Tibial nerve (tissue), 4 donors: ENCODE measurements at regions not wholly inside any gene's neighbourhood (a gene's known extent, or its start where the extent isn't known, plus 50 kb on each side); places are given as distances from the start of the nearest gene placed in this dataset.
"Not testable (repeated sequence)": the region's sequence is repeated elsewhere in the genome, so short reads cannot be mapped to it uniquely, and the experiment has no call there.

Source experiments
- DNase-seq, 2 donors: peaks; one replicate each; pipeline ENCODE4 v3.0.0-alpha.2; 2019; ENCODE audit warnings: low spot score in 2 of 2
- H3K27ac ChIP-seq, 4 donors: fragments of 200-600 bp; sonication (generic) in 3 of 4; one replicate each; pipeline ENCODE4 v1.5.1; 2017 to 2019; ENCODE audit warnings: mild to moderate bottlenecking in 1 of 4
- H3K27me3 ChIP-seq, 2 donors: fragments of 200-600 bp; sonication (generic) in 1 of 2; one replicate each; pipeline versions ENCODE4 v1.5.1 to v1.6.0; 2017 to 2019
- H3K36me3 ChIP-seq, 3 donors: fragments of 200-600 bp; sonication (generic); one replicate each; pipeline ENCODE4 v1.5.1; 2018 to 2019
- H3K4me1 ChIP-seq, 4 donors: fragments of 200-600 bp; sonication (generic) in 3 of 4; one replicate each; pipeline ENCODE4 v1.5.1; 2017 to 2019
- H3K4me3 ChIP-seq, 4 donors: fragments of 200-600 bp; sonication (generic) in 3 of 4; one replicate each; pipeline ENCODE4 v1.5.1; 2017 to 2019; ENCODE audit warnings: mild to moderate bottlenecking in 1 of 4, moderate library complexity in 1 of 4
- H3K9me3 ChIP-seq, 4 donors: fragments of 200-600 bp; sonication (generic) in 3 of 4; one replicate each; pipeline ENCODE4 v1.5.1; 2017 to 2019
- CTCF ChIP-seq, 5 experiments: fragments of 200-600 bp in 3 of 5; fragments of 450-650 bp in 2 of 5; sonication (generic) in 3 of 5; IDR thresholded peaks; one replicate each; pipeline ENCODE4 v1.5.1; 2016 to 2019; ENCODE audit warnings: antibody characterized with exemption in 5 of 5, mild to moderate bottlenecking in 3 of 5, moderate library complexity in 2 of 5
- EP300 ChIP-seq, 2 donors: sonication (generic); formaldehyde crosslinking; IDR thresholded peaks; one replicate each; pipeline ENCODE4 v1.6.1; 2017; ENCODE audit warnings: antibody characterized with exemption in 2 of 2, mild to moderate bottlenecking in 1 of 2
- POLR2A ChIP-seq, 2 donors: fragments of 450-650 bp; IDR thresholded peaks; one replicate each; pipeline ENCODE4 v1.6.1; 2017; ENCODE audit warnings: antibody characterized with exemption in 2 of 2, mild to moderate bottlenecking in 2 of 2, moderate library complexity in 2 of 2
- WGBS, 2 donors: methylation state at CpG; one replicate each; pipeline ENCODE4 v1.1.5; 2018; 5-methylcytosine and 5-hydroxymethylcytosine counted together

DNA sequence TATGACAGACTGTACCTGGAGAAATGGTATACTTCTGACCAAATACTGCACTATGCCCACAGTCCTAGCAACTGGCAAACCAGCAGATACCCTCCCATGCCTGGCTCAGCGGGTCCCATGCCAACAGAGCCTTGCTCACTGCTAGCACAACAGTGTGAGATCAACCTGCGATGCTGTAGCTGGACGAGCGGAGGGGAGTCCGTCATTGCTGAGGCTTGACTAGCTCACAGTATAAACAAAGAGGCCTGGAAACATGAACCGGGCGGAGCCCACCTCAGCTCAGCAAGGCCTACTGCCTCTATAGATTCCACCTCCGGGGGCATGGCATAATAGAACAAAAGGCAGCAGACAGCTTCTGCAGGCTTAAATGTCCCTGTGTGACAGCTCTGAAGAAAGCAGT lies 93.2 kb upstream of the CAB39 start:
- 81 to 83% methylated on average over 8 of the region's 8 CpGs for WGBS, 2 donors
- no peak for DNase-seq
- Histone ChIP-seq H3K36me3 (no peaks in the 10 kb centered on the region), H3K27ac (no peak overlapping the region), H3K9me3 (peaks cover 0 to 6% (median 0%) of the 10 kb centered on the region in 4 donors), H3K4me1 (peaks cover 0 to 6% (median 0%) of the 10 kb centered on the region in 4 donors), H3K4me3 (no peak overlapping the region), H3K27me3 (no peaks in the 10 kb centered on the region)
- TF ChIP-seq EP300 (IDR thresholded peaks at IDR 0.05) (no peak), POLR2A (IDR thresholded peaks at IDR 0.05) (no peak), CTCF (IDR thresholded peaks at IDR 0.05) (no peak)

GRCh38 chr2:230625220-230625619 lies 87.4 kb upstream of the CAB39 start:
- H3K27me3 ChIP-seq, H3K4me3 ChIP-seq, H3K9me3 ChIP-seq, H3K27ac ChIP-seq, H3K36me3 ChIP-seq, DNase-seq, H3K4me1 ChIP-seq: not testable (repeated sequence)
- 65 to 67% methylated on average over 4 of the region's 4 CpGs for WGBS, 2 donors

- H3K9me3 ChIP-seq, H3K27me3 ChIP-seq, H3K4me1 ChIP-seq, H3K36me3 ChIP-seq, DNase-seq, H3K4me3 ChIP-seq, H3K27ac ChIP-seq: not testable (repeated sequence)
- 85 to 96% methylated on average over 4 of the region's 4 CpGs for WGBS, 2 donors
These were observed 85.6 kb upstream of the CAB39 start for GRCh38 chr2:230627091-230627490.

- Histone ChIP-seq H3K4me3 (no peak overlapping the region), H3K27ac (no peak overlapping the region), H3K36me3 (no peaks in the 10 kb centered on the region), H3K4me1 (no peaks in the 10 kb centered on the region), H3K9me3 (peaks cover 0 to 6% (median 0%) of the 10 kb centered on the region in 4 donors), H3K27me3 (no peaks in the 10 kb centered on the region)
- 51 to 55% methylated on average over 16 of the region's 16 CpGs for WGBS, 2 donors
- no peak for DNase-seq
- TF ChIP-seq EP300 (IDR thresholded peaks at IDR 0.05) = no peak
- TF ChIP-seq POLR2A (IDR thresholded peaks at IDR 0.05) = no peak
- no peak for TF ChIP-seq CTCF (IDR thresholded peaks at IDR 0.05)
These were observed 84.6 kb upstream of the CAB39 start for GRCh38 chr2:230627806-230628724.

- TF ChIP-seq POLR2A (IDR thresholded peaks at IDR 0.05) = no peak
- WGBS, 2 donors = 91 to 93% methylated on average over 4 of the region's 4 CpGs
- Histone ChIP-seq H3K4me3 (no peak overlapping the region), H3K4me1 (no peaks in the 10 kb centered on the region), H3K27me3 (no peaks in the 10 kb centered on the region), H3K27ac (no peak overlapping the region), H3K9me3 (no peaks in the 10 kb centered on the region), H3K36me3 (no peaks in the 10 kb centered on the region)
- DNase-seq = no peak
These were observed 81.2 kb upstream of the CAB39 start for GRCh38 chr2:230631470-230631869.

DNA sequence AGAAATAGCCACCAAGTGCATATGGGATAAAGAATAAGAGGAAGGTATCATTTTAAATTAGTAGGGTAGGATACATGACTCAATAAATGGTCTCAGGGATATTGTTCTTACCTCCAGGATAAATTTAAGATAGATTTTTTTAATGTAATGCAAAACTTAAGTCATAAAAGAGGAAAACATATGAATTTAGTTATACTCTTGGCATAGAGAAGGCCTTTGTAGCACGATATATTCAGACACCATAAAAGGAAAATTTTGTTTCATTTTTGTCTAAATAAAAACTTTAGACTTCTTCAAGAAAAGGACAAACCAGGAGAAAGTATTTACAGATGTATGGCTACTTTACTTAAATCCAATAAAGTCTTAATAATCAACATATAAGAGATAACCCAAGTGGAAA lies 78.5 kb upstream of the CAB39 start:
- Histone ChIP-seq H3K27me3 (no peaks in the 10 kb centered on the region), H3K36me3 (no peaks in the 10 kb centered on the region), H3K9me3 (no peaks in the 10 kb centered on the region), H3K4me3 (no peak overlapping the region), H3K27ac (no peak overlapping the region), H3K4me1 (no peaks in the 10 kb centered on the region)
- DNase-seq = no peak
- WGBS, 2 donors = 50 to 53% methylated on average over 1 of the region's 1 CpG
- TF ChIP-seq POLR2A (IDR thresholded peaks at IDR 0.05) (no peak), CTCF (IDR thresholded peaks at IDR 0.05) (no peak), EP300 (IDR thresholded peaks at IDR 0.05) (no peak)

DNA sequence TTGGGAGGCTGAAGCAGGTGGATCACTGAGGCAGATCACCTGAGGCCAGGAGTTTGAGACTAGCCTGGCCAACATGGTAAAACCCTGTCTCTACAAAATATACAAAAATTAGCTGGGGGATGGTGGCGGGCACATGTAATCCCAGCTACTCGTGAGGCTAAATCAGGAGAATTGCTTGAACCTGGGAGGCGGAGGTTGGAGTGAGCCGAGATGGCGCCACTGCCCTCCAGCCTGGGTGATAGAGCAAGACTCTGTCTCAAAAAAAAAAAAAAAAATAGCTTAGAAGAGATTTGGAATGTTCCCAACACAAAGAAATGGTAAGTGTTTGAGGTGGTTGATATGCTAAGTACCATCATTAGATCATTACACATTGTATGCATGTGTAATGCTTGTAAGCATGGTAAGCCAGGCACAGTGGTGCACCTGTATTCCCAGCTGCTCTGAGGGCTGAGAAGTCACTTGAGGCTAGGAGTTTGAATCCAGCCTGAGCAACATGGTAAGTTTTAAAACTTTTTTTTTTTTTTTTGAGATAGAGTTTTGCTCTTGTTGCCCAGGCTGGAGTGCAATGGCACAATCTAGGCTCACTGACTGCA lies 77.8 kb upstream of the CAB39 start:
- not testable (repeated sequence) for H3K4me3 ChIP-seq, H3K4me1 ChIP-seq, H3K36me3 ChIP-seq, H3K9me3 ChIP-seq, H3K27ac ChIP-seq, H3K27me3 ChIP-seq, DNase-seq
- 87 to 93% methylated on average over 5 of the region's 5 CpGs for WGBS, 2 donors
